MM.1S (cell line): ENCODE measurements at regions not wholly inside any gene's neighbourhood (a gene's known extent, or its start where the extent isn't known, plus 50 kb on each side); places are given as distances from the start of the nearest gene placed in this dataset.

ENCODE experiments used
- DNase-seq: peaks from one replicate; pipeline ENCODE4 v3.0.0-alpha.2; 2015
- H2AFZ ChIP-seq: fragments of 300-600 bp; sonication (generic); 2 replicates; pipeline ENCODE4 v1.6.0; 2016; ENCODE audit warnings: antibody characterized with exemption, low read length
- H3F3A ChIP-seq: fragments of 300-600 bp; sonication (generic); 2 replicates; pipeline ENCODE4 v1.6.1; 2016; ENCODE audit warnings: mild to moderate bottlenecking, antibody characterized with exemption, low read length, moderate library complexity, mixed read lengths; ENCODE audit not compliant: insufficient read depth
- H3K27ac ChIP-seq: fragments of 300-600 bp; sonication (generic); 2 replicates; pipeline ENCODE4 v1.5.1; 2016; ENCODE audit warnings: mild to moderate bottlenecking, low read length
- H3K27me3 ChIP-seq: fragments of 300-600 bp; sonication (generic); replicated peaks from 2 replicates; pipeline ENCODE4 v1.6.0; 2016; ENCODE audit warnings: low read length; ENCODE audit not compliant: insufficient read depth
- H3K36me3 ChIP-seq: fragments of 300-600 bp; sonication (generic); replicated peaks from 2 replicates; pipeline ENCODE4 v1.6.1; 2016; ENCODE audit warnings: mild to moderate bottlenecking, low read length, mixed read lengths; ENCODE audit not compliant: insufficient read depth
- H3K4me1 ChIP-seq: fragments of 300-600 bp; sonication (generic); 2 replicates; pipeline ENCODE4 v1.6.1; 2016; ENCODE audit warnings: low read length, mixed read lengths
- H3K4me2 ChIP-seq: fragments of 300-600 bp; sonication (generic); 2 replicates; pipeline ENCODE4 v1.6.0; 2016; ENCODE audit warnings: low read depth, low read length
- H3K4me3 ChIP-seq: fragments of 300-600 bp; sonication (generic); 2 replicates; pipeline ENCODE4 v1.5.1; 2016; ENCODE audit warnings: low read length, mixed read lengths
- H3K79me2 ChIP-seq: fragments of 300-600 bp; sonication (generic); 2 replicates; pipeline ENCODE4 v1.6.1; 2016; ENCODE audit warnings: mixed run types, low read length, mixed read lengths
- H3K9ac ChIP-seq: fragments of 300-600 bp; sonication (generic); 2 replicates; pipeline ENCODE4 v1.6.1; 2016; ENCODE audit warnings: low read length, mixed read lengths
- H3K9me2 ChIP-seq: fragments of 300-600 bp; sonication (generic); replicated peaks from 2 replicates; pipeline ENCODE4 v1.6.1; 2016; ENCODE audit warnings: mild to moderate bottlenecking, low read length, mixed read lengths; ENCODE audit not compliant: insufficient read depth
- H3K9me3 ChIP-seq: fragments of 300-600 bp; sonication (generic); replicated peaks from 2 replicates; pipeline ENCODE4 v1.6.1; 2016; ENCODE audit warnings: mild to moderate bottlenecking, low read length, mixed read lengths; ENCODE audit not compliant: insufficient read depth
- H4K20me1 ChIP-seq: fragments of 300-600 bp; sonication (generic); 2 replicates; pipeline ENCODE4 v1.6.1; 2016; ENCODE audit warnings: mild to moderate bottlenecking, low read length, moderate library complexity, mixed read lengths; ENCODE audit not compliant: insufficient read depth
- EZH2 ChIP-seq: fragments of 300-600 bp; sonication (generic); optimal IDR thresholded peaks from 2 replicates; pipeline ENCODE3; 2017; ENCODE audit warnings: low read depth, mild to moderate bottlenecking, antibody characterized with exemption, low read length, mixed read lengths
- EZH2phosphoT487 ChIP-seq: fragments of 300-600 bp; sonication (generic); IDR thresholded peaks from 2 replicates; pipeline ENCODE4 v1.6.1; 2018; ENCODE audit warnings: antibody characterized with exemption, low read length
- TF ChIP-seq, protein P1 (sequence below): fragments of 300-600 bp; sonication (generic); IDR thresholded peaks from 2 replicates; pipeline ENCODE4 v1.5.1; 2016; ENCODE audit warnings: antibody characterized with exemption, low read length, mixed read lengths

DNA sequence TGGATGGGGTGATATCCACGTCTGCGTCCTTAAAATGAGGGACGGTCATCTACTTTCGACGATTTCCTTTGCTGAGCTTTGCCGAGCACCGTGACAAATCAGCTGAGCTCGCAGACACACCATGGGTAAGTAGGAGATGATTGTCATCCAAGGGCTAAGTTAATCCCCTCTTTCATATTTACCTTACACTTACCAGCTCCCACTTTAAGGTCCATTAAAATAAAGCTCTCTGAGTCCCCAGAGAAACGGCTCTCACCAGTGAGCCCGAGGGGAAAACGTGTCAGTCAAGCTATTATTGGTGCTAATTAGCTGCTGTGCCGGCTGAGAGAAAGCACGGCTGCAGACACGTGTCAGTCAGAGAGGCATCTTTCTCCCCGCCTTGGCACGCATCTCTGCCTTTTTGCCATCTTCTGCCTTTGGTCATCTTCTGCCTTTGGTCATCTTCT, 72.2 kb downstream of the CRLF2 start:
- Histone ChIP-seq H3K4me2 (no peak overlapping the region), H3K79me2 (no peaks in the 10 kb centered on the region), H4K20me1 (no peaks in the 10 kb centered on the region), H2AFZ (no peak overlapping the region), H3K9ac (no peak overlapping the region), H3K4me1 (no peaks in the 10 kb centered on the region), H3K27ac (no peak overlapping the region), H3K4me3 (no peak overlapping the region), H3K9me2 (no peaks in the 10 kb centered on the region), H3F3A (no peaks in the 10 kb centered on the region), H3K36me3 (no peaks in the 10 kb centered on the region), H3K27me3 (no peaks in the 10 kb centered on the region), H3K9me3 (no peaks in the 10 kb centered on the region)
- no peak for TF ChIP-seq EZH2phosphoT487
- TF ChIP-seq, protein P1, sequence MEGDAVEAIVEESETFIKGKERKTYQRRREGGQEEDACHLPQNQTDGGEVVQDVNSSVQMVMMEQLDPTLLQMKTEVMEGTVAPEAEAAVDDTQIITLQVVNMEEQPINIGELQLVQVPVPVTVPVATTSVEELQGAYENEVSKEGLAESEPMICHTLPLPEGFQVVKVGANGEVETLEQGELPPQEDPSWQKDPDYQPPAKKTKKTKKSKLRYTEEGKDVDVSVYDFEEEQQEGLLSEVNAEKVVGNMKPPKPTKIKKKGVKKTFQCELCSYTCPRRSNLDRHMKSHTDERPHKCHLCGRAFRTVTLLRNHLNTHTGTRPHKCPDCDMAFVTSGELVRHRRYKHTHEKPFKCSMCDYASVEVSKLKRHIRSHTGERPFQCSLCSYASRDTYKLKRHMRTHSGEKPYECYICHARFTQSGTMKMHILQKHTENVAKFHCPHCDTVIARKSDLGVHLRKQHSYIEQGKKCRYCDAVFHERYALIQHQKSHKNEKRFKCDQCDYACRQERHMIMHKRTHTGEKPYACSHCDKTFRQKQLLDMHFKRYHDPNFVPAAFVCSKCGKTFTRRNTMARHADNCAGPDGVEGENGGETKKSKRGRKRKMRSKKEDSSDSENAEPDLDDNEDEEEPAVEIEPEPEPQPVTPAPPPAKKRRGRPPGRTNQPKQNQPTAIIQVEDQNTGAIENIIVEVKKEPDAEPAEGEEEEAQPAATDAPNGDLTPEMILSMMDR: no peak
- TF ChIP-seq EZH2: no peak
- no peak for DNase-seq

DNA sequence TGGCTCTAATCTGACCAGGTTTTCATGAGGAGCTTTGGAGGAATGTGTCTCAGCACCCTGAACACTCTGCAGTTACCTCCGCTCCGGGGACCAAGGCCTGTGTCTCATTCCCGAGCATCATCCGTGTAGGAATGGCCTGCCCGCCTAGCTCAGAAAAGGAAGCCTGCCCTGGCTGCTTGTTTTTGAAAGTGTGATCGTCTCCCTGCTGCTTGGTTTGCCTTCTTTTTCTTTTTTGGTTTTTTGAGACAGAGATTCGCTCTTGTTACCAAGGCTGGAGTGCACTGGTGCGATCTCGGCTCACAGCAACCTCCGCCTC, 73.3 kb downstream of the CRLF2 start:
- Histone ChIP-seq H3K27ac (no peak overlapping the region), H3K9ac (no peak overlapping the region), H4K20me1 (no peaks in the 10 kb centered on the region), H3K36me3 (no peaks in the 10 kb centered on the region), H3K79me2 (no peaks in the 10 kb centered on the region), H3K4me1 (no peaks in the 10 kb centered on the region), H3K9me2 (no peaks in the 10 kb centered on the region), H3K27me3 (no peaks in the 10 kb centered on the region), H3K9me3 (no peaks in the 10 kb centered on the region), H2AFZ (no peak overlapping the region), H3K4me3 (peak overlapping the region; percentile 25; the same call in 1 of the 2 replicates), H3F3A (no peaks in the 10 kb centered on the region), H3K4me2 (peak overlapping the region; percentile 43; the same call in 1 of the 2 replicates)
- no peak for DNase-seq
- no peak for TF ChIP-seq EZH2phosphoT487
- no peak for TF ChIP-seq EZH2
- TF ChIP-seq, protein P1: no peak

DNA sequence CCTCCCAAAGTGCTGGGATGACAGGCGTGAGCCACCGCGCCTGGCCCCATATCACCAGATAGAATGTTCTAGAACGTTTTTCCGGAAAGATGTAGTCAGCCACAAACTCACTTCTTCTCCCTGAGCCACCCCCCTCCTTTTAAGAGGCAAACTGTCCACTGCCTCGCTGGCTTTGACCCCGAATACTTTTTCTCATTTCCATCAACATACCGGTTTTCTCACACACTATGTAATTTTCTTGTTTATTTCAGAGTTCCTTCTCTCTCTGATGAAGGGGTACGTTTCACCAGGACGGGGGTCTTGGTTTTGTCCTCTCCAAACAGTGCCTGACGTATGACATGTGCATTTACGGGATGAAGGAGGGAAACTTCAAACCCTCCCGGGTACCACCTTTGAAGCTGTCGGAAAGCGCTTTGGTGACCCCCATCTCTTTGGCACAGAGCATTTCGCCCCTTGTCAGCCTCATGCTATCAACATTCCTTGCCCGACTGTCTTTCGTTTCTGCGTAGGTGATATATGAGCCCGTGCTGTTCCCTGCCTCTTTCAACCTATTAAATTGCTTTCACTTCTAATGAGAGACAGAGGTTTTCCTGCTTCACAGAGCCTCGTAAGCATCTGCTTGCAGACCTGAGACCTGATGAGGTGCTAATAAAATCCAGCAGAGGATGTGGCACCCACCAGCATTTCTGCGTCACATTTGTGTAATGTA, 73.8 kb downstream of the CRLF2 start:
- TF ChIP-seq, protein P1: no peak
- no peak for TF ChIP-seq EZH2phosphoT487
- TF ChIP-seq EZH2: no peak
- H3K9me2 ChIP-seq: no peaks in the 10 kb centered on the region
- peak overlapping the region; percentile 25; the same call in 1 of the 2 replicates for H3K4me3 ChIP-seq
- no peaks in the 10 kb centered on the region for H3K9me3 ChIP-seq
- H3K27me3 ChIP-seq: no peaks in the 10 kb centered on the region
- H3K79me2 ChIP-seq: no peaks in the 10 kb centered on the region
- peak; percentile 12 for DNase-seq
- no peak overlapping the region for H3K27ac ChIP-seq
- no peaks in the 10 kb centered on the region for H4K20me1 ChIP-seq
- no peak overlapping the region for H3K9ac ChIP-seq
- H3K4me1 ChIP-seq: no peaks in the 10 kb centered on the region
- H3K36me3 ChIP-seq: no peaks in the 10 kb centered on the region
- H2AFZ ChIP-seq: no peak overlapping the region
- peak overlapping the region; percentile 43; the same call in 1 of the 2 replicates for H3K4me2 ChIP-seq
- H3F3A ChIP-seq: no peaks in the 10 kb centered on the region
